Osteoblast (primary cell): ENCODE measurements at regions not wholly inside any gene's neighbourhood (a gene's known extent, or its start where the extent isn't known, plus 50 kb on each side); places are given as distances from the start of the nearest gene placed in this dataset.
A peak's percentile ranks its signal among the peaks of the same experiment; 100 is the strongest.

Experiments used
- DNase-seq: peaks from one replicate; pipeline ENCODE4 v3.0.0; 2011; ENCODE audit warnings: low spot score, mixed read lengths; ENCODE audit not compliant: insufficient read length; ENCODE audit errors: missing footprints
- H2AFZ ChIP-seq: 2 replicates; pipeline ENCODE4 v1.6.0; 2011; ENCODE audit warnings: mild to moderate bottlenecking, low read length
- H3K27ac ChIP-seq: 2 replicates; pipeline ENCODE4 v1.5.1; 2011; ENCODE audit warnings: mild to moderate bottlenecking, low read depth, low read length, moderate library complexity
- H3K27me3 ChIP-seq: 2 replicates; pipeline ENCODE4 v1.6.0; 2012; ENCODE audit warnings: mild to moderate bottlenecking, control low read depth, inconsistent platforms, low read length, moderate library complexity; ENCODE audit not compliant: insufficient read depth
- H3K36me3 ChIP-seq: 2 replicates; pipeline ENCODE4 v1.5.1; 2011; ENCODE audit warnings: mild to moderate bottlenecking, low read length, control low read depth, moderate library complexity; ENCODE audit not compliant: insufficient read depth
- H3K4me1 ChIP-seq: 2 replicates; pipeline ENCODE4 v1.5.1; 2011; ENCODE audit warnings: mild to moderate bottlenecking, low read length, control low read depth, moderate library complexity; ENCODE audit not compliant: insufficient read depth
- H3K4me2 ChIP-seq: 2 replicates; pipeline ENCODE4 v1.6.0; 2011; ENCODE audit warnings: mild to moderate bottlenecking, low read length; ENCODE audit not compliant: insufficient read depth
- H3K4me3 ChIP-seq: fragments of 200-600 bp; sonication (generic); 3 replicates; pipeline ENCODE4 v1.5.1; 2012; ENCODE audit warnings: mild to moderate bottlenecking, low read length, inconsistent platforms; ENCODE audit not compliant: insufficient read depth
- H3K79me2 ChIP-seq: 2 replicates; pipeline ENCODE4 v1.6.0; 2012; ENCODE audit warnings: mild to moderate bottlenecking, low read length, control low read depth, inconsistent platforms; ENCODE audit not compliant: insufficient read depth
- H3K9me3 ChIP-seq: 2 replicates; pipeline ENCODE4 v1.5.1; 2011; ENCODE audit warnings: low read depth, low read length, control low read depth
- H4K20me1 ChIP-seq: 2 replicates; pipeline ENCODE4 v1.6.0; 2012; ENCODE audit warnings: mild to moderate bottlenecking, low read length, control low read depth; ENCODE audit not compliant: insufficient read depth
- CTCF ChIP-seq: IDR thresholded peaks from 2 replicates; pipeline ENCODE4 v1.5.1; 2011; ENCODE audit warnings: mild to moderate bottlenecking, low read depth, low read length, moderate library complexity; ENCODE audit errors: extremely low read depth

- TF ChIP-seq CTCF = no peak
- Histone ChIP-seq H4K20me1 (peaks cover 31% of the 10 kb centered on the region), H3K4me3 (no peak overlapping the region)
Observed at GRCh38 chr16:85316944-85317343, 204.7 kb upstream of the CIBAR2 start.

GRCh38 chr16:85317704-85318103 is 205.4 kb upstream of the CIBAR2 start:
- Histone ChIP-seq H3K4me3 (no peak overlapping the region), H4K20me1 (peaks cover 24% of the 10 kb centered on the region), H2AFZ (no peak overlapping the region), H3K79me2 (peaks cover 2% of the 10 kb centered on the region), H3K4me2 (no peak overlapping the region), H3K4me1 (peaks cover 28% of the 10 kb centered on the region), H3K36me3 (no peaks in the 10 kb centered on the region), H3K27me3 (no peaks in the 10 kb centered on the region), H3K9me3 (no peaks in the 10 kb centered on the region), H3K27ac (no peak overlapping the region)
- DNase-seq = peak; percentile 64
- no peak for TF ChIP-seq CTCF

More at GRCh38 chr16:85316944-85317343, 204.7 kb upstream of the CIBAR2 start:
- H3K4me1 ChIP-seq = peaks cover 22% of the 10 kb centered on the region
- H3K4me2 ChIP-seq = no peak overlapping the region
- no peak overlapping the region for H2AFZ ChIP-seq
- no peak overlapping the region for H3K27ac ChIP-seq
- no peaks in the 10 kb centered on the region for H3K27me3 ChIP-seq
- H3K36me3 ChIP-seq = no peaks in the 10 kb centered on the region
- no peaks in the 10 kb centered on the region for H3K9me3 ChIP-seq
- peak; percentile 22 for DNase-seq
- H3K79me2 ChIP-seq = peaks cover 2% of the 10 kb centered on the region

DNA sequence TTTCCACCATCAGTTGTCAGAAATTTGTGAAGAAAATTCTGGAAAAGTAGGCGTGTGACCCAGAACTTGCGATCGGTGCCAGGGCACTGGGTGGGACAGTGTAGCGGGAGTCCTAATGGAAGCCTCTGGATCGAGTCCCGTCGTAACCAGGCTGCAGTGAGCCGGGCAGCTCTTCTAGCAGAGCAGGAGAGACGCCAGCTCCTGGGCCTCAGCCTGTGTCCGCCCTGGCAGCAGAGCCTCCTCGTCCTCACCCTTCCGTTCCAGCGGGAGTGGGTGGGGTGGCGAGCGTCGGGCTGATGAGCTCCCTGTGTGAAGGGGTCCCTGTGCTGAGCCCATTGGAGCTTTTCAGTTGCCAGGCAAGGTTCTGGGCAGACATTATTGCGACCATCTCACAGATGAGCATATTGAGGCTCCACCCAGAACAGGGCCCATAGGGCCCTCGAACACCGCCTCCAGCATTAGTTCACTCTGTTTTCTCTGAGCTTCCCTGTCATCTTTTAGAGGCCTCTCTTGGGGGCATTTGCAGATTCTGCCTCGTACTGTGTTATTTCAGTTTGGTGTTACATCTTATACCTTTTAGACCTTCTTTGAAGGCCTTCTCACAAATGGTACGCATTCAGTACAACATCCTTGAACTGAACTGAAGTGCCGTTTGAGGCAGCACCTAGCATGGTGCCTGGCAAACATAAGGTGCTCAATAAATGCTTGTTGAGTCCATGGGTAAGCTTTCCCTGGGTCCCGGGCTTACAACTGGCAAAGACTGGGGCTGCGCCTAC is 207.1 kb upstream of the CIBAR2 start:
- no peak overlapping the region for H3K27ac ChIP-seq
- H2AFZ ChIP-seq = no peak overlapping the region
- peaks cover 6% of the 10 kb centered on the region for H3K79me2 ChIP-seq
- peaks cover 31% of the 10 kb centered on the region for H3K4me1 ChIP-seq
- H3K27me3 ChIP-seq = no peaks in the 10 kb centered on the region
- no peaks in the 10 kb centered on the region for H3K36me3 ChIP-seq
- no peak for TF ChIP-seq CTCF
- no peak overlapping the region for H3K4me2 ChIP-seq
- H3K9me3 ChIP-seq = no peaks in the 10 kb centered on the region
- H4K20me1 ChIP-seq = peaks cover 22% of the 10 kb centered on the region
- H3K4me3 ChIP-seq = no peak overlapping the region
- DNase-seq = peak; percentile 29

DNA sequence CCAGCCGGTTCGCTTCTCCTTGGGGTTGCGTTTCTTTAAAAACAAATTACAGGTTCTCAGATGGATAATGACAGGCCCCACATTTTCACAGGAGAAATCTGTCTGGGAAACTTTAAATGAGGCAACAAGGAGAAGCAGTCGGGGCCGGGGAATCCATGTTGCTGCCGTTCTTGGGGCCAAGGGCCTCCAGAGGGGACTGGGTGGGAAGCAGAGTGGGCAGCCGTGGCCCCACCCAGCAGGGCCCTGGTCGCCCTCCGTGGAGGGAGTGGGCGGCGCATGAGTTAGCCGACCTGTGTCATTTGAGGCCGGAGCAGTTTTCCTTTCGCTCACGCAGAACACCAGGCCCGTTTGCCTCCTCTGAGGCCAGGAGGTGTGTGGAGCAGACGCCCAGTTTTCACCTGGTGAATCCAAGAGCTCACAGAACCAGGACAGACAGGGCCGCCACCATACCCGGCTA is 207.7 kb upstream of the CIBAR2 start:
- H3K9me3 ChIP-seq = no peaks in the 10 kb centered on the region
- TF ChIP-seq CTCF = no peak
- H3K4me3 ChIP-seq = no peak overlapping the region
- peaks cover 6% of the 10 kb centered on the region for H3K79me2 ChIP-seq
- no peaks in the 10 kb centered on the region for H3K27me3 ChIP-seq
- peaks cover 22% of the 10 kb centered on the region for H4K20me1 ChIP-seq
- no peak overlapping the region for H3K4me2 ChIP-seq
- no peak overlapping the region for H3K27ac ChIP-seq
- H3K4me1 ChIP-seq = peaks cover 31% of the 10 kb centered on the region
- H2AFZ ChIP-seq = no peak overlapping the region
- no peaks in the 10 kb centered on the region for H3K36me3 ChIP-seq
- DNase-seq = peak; percentile 21
